Bronchial epithelial cell (primary cell): ENCODE measurements at regions not wholly inside any gene's neighbourhood (a gene's known extent, or its start where the extent isn't known, plus 50 kb on each side); places are given as distances from the start of the nearest gene placed in this dataset.
A peak's percentile ranks its signal among the peaks of the same experiment; 100 is the strongest.

ENCODE experiments used
- DNase-seq: peaks from one replicate; pipeline ENCODE4 v3.0.0-alpha.2; 2010; ENCODE audit warnings: low read depth
- FAIRE-seq: peaks from 2 replicates; lab custom pipeline; 2011; peaks lifted over from hg19 to GRCh38; lab: Jason Lieb, UNC
- H3K27me3 ChIP-seq: 2 replicates; pipeline ENCODE4 v1.5.1; 2011; ENCODE audit warnings: low read length; ENCODE audit not compliant: control insufficient read depth, insufficient read depth
- H3K36me3 ChIP-seq: 2 replicates; pipeline ENCODE4 v1.5.1; 2011; ENCODE audit warnings: low read length; ENCODE audit not compliant: control insufficient read depth, insufficient read depth
- H3K4me3 ChIP-seq: 2 replicates; pipeline ENCODE4 v1.5.1; 2011; ENCODE audit warnings: mild to moderate bottlenecking, low read depth, low read length, control low read depth
- TF ChIP-seq, protein P1 (sequence below): IDR thresholded peaks from 2 replicates; pipeline ENCODE4 v1.5.1; 2011; ENCODE audit warnings: mild to moderate bottlenecking, moderate library complexity, low read length, control low read depth, inconsistent platforms; ENCODE audit not compliant: insufficient read depth, severe bottlenecking

DNA sequence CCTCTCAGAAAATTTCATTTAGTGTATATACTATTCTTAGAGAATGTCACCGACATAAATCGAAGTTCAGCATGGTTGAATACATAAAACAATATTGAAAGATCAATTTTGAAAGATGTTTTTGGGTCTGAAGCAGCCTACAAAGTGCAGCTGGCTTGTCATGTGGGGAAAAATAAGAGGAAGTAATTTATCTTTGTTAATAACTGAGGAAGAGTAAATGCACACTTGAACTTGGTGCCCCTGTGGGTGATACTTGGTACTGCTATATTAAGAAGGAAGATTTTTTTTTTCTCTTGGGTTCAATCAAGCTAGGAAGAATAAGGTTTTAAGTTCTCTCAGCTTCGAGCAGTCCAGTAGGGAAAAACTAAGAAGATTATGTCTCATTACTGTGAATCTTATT is 661.3 kb downstream of the RPL10L start:
- H3K36me3 ChIP-seq = no peaks in the 10 kb centered on the region
- TF ChIP-seq, protein P1, sequence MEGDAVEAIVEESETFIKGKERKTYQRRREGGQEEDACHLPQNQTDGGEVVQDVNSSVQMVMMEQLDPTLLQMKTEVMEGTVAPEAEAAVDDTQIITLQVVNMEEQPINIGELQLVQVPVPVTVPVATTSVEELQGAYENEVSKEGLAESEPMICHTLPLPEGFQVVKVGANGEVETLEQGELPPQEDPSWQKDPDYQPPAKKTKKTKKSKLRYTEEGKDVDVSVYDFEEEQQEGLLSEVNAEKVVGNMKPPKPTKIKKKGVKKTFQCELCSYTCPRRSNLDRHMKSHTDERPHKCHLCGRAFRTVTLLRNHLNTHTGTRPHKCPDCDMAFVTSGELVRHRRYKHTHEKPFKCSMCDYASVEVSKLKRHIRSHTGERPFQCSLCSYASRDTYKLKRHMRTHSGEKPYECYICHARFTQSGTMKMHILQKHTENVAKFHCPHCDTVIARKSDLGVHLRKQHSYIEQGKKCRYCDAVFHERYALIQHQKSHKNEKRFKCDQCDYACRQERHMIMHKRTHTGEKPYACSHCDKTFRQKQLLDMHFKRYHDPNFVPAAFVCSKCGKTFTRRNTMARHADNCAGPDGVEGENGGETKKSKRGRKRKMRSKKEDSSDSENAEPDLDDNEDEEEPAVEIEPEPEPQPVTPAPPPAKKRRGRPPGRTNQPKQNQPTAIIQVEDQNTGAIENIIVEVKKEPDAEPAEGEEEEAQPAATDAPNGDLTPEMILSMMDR = peak; percentile 27
- no peak overlapping the region for H3K4me3 ChIP-seq
- peak; percentile 4 for DNase-seq
- H3K27me3 ChIP-seq = no peaks in the 10 kb centered on the region
- no peak for FAIRE-seq

DNA sequence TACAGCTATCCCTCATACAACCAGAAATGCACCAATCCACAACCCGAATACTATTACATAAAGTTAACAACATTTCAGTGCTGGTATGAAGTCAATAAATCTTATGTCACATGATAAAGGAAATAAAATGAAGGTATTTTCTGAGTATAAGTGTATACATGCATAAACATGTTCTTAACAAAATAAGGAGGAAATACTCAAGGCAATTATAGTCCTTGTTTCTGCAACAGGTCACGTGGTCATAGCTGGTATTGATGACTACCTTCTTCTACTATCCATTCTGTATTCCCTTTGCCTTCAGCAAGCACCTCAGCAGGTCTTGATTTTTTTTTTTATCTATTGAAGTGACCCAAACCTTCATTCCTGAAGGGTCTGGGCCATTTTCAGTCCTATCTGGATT is 675.6 kb downstream of the RPL10L start:
- H3K27me3 ChIP-seq = no peaks in the 10 kb centered on the region
- H3K4me3 ChIP-seq = no peak overlapping the region
- peak; percentile 58 for DNase-seq
- no peaks in the 10 kb centered on the region for H3K36me3 ChIP-seq
- FAIRE-seq = no peak
- TF ChIP-seq, protein P1 = no peak

DNA sequence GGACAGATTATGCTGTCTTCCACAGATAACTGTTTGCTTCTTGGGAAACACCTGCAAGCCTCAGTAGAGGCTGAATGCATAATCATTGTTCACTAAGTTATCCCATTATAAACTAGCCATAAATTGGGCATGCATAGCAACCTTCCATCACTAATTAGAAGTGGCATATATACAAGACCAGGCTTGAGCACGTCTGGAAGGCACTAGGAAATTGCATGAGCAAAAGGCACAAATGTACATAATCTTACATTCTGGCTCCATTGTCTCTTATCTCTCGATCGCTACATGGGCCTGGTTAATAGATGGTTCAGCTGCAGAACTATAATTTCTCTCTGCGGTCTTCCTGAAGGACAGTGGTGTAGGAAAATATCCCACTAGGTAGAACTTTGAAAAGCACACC is 679.2 kb downstream of the RPL10L start:
- no peak for DNase-seq
- FAIRE-seq = no peak
- no peaks in the 10 kb centered on the region for H3K36me3 ChIP-seq
- no peaks in the 10 kb centered on the region for H3K27me3 ChIP-seq
- TF ChIP-seq, protein P1 = no peak
- no peak overlapping the region for H3K4me3 ChIP-seq

DNA sequence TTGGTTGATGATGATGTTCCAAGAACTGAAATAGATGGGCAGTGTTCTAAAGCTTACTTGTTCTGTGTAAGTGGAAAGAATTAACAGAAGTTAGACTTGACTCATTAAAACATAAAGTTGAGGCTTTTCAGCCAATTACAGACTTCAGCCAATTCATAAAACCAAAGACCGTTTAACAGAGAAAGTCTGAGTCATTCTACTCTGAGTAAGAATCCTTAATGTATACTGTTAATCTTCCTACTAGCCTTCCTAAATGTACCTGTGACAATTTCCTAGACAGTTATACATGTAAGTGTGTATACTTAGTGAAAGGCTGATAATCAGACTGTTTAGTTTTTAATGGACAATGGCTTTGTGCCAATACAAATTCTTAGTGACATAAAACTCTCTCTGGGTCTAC is 681.0 kb downstream of the RPL10L start:
- Histone ChIP-seq H3K27me3 (no peaks in the 10 kb centered on the region), H3K4me3 (no peak overlapping the region), H3K36me3 (no peaks in the 10 kb centered on the region)
- no peak for FAIRE-seq
- TF ChIP-seq, protein P1 = no peak
- DNase-seq = no peak

DNA sequence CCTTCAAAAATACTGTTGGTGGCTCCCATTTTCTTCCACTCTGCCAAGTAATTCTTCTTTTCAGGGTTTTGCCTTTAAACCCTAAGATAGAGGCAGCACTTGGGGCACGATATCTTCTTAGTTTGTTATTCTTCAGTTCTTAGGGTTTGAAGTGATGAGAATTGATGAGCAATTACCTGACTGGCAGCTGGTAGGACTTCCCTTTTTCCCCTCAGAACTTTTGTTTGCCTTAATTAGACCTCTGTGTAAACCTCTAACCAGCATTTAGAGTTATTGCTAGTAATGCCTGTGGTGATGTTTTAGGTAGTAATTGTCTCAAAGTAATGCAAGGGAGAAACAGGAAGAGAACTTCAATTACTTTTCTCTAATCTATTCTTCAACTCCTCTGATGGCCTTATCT is 683.5 kb downstream of the RPL10L start:
- Histone ChIP-seq H3K27me3 (no peaks in the 10 kb centered on the region), H3K4me3 (no peak overlapping the region), H3K36me3 (no peaks in the 10 kb centered on the region)
- DNase-seq (no peak), FAIRE-seq (no peak)
- TF ChIP-seq, protein P1 = no peak

DNA sequence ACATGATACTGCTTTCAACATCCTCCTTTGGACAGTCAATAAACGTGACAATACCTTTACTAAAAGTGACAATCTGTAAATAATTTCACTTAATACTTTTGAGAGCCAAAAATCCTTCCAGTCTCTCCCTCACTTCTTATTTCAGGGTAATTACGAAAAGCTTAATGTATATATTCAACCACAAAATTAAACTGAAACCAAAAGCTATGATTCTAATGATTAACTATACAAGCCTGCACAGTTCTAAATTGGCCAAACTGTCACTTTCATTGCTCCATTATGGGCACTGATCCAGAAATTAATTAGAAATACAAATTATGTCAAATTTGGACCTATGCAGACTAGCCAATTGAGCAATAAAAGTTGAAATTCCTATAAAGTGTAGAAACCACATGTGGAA is 696.5 kb upstream of the MIS18BP1 start:
- H3K4me3 ChIP-seq = no peak overlapping the region
- TF ChIP-seq, protein P1 = no peak
- DNase-seq (no peak), FAIRE-seq (no peak)
- no peaks in the 10 kb centered on the region for H3K27me3 ChIP-seq
- H3K36me3 ChIP-seq = no peaks in the 10 kb centered on the region
